ENCODE measurements at regions not wholly inside any gene's neighbourhood (a gene's known extent, or its start where the extent isn't known, plus 50 kb on each side); places are given as distances from the start of the nearest gene placed in this dataset.

DNA sequence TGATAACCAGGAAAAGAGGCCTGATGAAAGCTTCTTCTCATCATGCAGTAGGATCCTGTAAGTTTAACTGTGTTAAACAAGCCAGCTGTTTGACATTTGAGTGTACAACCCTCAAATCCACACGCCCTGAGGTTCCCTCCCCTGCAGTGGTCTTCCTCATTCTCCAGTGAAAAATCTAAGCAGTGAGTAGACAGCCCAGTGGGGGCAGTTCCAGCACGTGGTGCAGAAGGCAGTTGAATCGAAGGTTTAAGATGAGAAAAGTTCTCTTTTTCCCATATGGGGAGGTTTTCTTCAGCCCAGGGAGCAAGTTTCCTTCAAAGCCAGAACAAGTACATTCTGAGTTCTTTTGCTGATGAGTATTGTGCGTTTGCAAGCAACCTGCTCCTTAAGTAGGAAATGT, 174.5 kb downstream of the NR2F2 start:
- Mint-ChIP-seq H3K4me3 (ENCODE audit: unreplicated experiment) (no peak overlapping the region), H3K27ac (ENCODE audit: unreplicated experiment) (no peak overlapping the region), H3K36me3 (ENCODE audit: insufficient read depth, unreplicated experiment) (no peaks in the 10 kb centered on the region), H3K27me3 (ENCODE audit: insufficient read depth, unreplicated experiment) (peaks cover 14% of the 10 kb centered on the region), H3K9me3 (ENCODE audit: unreplicated experiment) (no peaks in the 10 kb centered on the region), H3K4me1 (ENCODE audit: low read depth, unreplicated experiment) (no peaks in the 10 kb centered on the region)
- Histone ChIP-seq H3K4me1 (no peaks in the 10 kb centered on the region), H3K36me3 (ENCODE audit: control insufficient read depth, insufficient read depth, low read length) (no peaks in the 10 kb centered on the region), H3K4me3 (ENCODE audit: low read depth, low read length) (no peak overlapping the region), H3K27me3 (replicated peaks; ENCODE audit: control insufficient read depth, insufficient read depth, low read length) (no peaks in the 10 kb centered on the region), H3K9me3 (no peaks in the 10 kb centered on the region)
- TF ChIP-seq, protein P1, sequence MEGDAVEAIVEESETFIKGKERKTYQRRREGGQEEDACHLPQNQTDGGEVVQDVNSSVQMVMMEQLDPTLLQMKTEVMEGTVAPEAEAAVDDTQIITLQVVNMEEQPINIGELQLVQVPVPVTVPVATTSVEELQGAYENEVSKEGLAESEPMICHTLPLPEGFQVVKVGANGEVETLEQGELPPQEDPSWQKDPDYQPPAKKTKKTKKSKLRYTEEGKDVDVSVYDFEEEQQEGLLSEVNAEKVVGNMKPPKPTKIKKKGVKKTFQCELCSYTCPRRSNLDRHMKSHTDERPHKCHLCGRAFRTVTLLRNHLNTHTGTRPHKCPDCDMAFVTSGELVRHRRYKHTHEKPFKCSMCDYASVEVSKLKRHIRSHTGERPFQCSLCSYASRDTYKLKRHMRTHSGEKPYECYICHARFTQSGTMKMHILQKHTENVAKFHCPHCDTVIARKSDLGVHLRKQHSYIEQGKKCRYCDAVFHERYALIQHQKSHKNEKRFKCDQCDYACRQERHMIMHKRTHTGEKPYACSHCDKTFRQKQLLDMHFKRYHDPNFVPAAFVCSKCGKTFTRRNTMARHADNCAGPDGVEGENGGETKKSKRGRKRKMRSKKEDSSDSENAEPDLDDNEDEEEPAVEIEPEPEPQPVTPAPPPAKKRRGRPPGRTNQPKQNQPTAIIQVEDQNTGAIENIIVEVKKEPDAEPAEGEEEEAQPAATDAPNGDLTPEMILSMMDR (IDR thresholded peaks at IDR 0.05; ENCODE audit: insufficient read depth in 1 of 2, low read depth in 1 of 2, low read length in 1 of 2, severe bottlenecking in 1 of 2, unreplicated experiment in 1 of 2) = no peak
- ChIA-PET CTCF (no interaction called here), POLR2A (no interaction called here)
- no peak for DNase-seq
- intact Hi-C loops (cut with micrococcal nuclease; ENCODE audit: unreplicated experiment) = no loop called here
- BruUV-seq (replicated peaks) = no TSS peak

DNA sequence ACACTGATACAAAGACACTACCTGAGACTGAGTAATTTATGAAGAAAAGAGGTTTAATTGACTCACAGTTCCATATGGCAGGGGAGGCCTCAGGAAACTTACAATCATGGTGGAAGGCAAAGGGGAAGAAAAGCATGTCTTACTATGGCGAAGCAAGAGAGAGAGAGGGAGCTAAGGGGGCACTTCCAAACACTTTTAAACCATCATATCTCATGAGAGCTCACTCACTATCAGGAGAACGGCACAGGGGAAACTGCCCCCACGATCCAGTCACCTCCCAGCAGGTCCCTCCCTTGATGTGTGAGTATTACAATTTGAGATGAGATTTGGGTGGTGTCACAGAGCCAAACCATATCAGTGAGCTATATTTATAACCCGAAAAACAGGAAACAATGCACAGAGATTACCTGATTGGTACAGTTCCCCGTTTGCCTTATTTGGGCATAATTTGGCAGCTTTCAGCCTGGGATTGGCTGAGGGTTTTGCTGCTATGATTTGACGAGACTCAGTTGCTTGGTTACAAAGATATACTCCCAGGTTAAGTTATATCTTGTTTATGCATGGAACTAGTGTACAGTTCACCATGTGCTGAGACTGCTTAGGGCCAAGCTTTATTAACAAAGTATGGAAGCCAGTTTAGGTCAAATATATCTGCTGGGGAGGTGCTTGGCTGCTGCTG, 184.2 kb downstream of the NR2F2 start:
- H3K27me3 Mint-ChIP-seq (ENCODE audit: insufficient read depth, unreplicated experiment) = peaks cover 5% of the 10 kb centered on the region
- POLR2A ChIA-PET = no interaction called here
- no TSS peak for BruUV-seq (replicated peaks)

DNA sequence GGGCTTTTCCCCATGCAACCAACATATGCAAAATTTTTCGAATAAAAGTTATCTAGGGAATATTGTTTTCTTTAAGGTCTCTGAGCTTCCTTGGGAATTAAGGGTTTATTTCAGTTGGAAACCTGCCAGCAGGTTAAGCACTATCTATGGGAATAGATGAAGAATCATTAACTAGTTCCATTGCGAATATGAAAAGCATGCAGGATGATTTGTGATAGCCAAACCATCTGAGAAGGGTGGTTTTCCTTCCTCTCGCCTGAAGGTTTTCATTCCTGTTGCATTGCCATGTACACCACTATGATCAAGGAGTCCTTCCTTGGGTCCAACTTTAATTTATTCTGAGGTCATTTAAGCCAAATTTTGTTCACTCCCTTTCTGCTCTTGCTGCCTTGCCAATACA, 184.9 kb downstream of the NR2F2 start:
- no peaks in the 10 kb centered on the region for H3K27me3 ChIP-seq (replicated peaks; ENCODE audit: control insufficient read depth, insufficient read depth, low read length)
- H3K4me1 Mint-ChIP-seq (ENCODE audit: low read depth, unreplicated experiment) = peaks cover 22% of the 10 kb centered on the region
- TF ChIP-seq, protein P1 (IDR thresholded peaks at IDR 0.05; ENCODE audit: insufficient read depth in 1 of 2, low read depth in 1 of 2, low read length in 1 of 2, severe bottlenecking in 1 of 2, unreplicated experiment in 1 of 2) = no peak
- H3K27me3 Mint-ChIP-seq (ENCODE audit: insufficient read depth, unreplicated experiment) = peaks cover 5% of the 10 kb centered on the region
- intact Hi-C loops (cut with micrococcal nuclease; ENCODE audit: unreplicated experiment) = no loop called here
- H3K4me3 ChIP-seq (ENCODE audit: low read depth, low read length) = no peak overlapping the region
- no TSS peak for BruUV-seq (replicated peaks)
- H3K9me3 ChIP-seq = no peaks in the 10 kb centered on the region
- H3K4me3 Mint-ChIP-seq (ENCODE audit: unreplicated experiment) = no peak overlapping the region
- no peak overlapping the region for H3K27ac Mint-ChIP-seq (ENCODE audit: unreplicated experiment)
- H3K4me1 ChIP-seq = peaks cover 12% of the 10 kb centered on the region
- ChIA-PET POLR2A (no interaction called here), CTCF (no interaction called here)
- H3K36me3 ChIP-seq (ENCODE audit: control insufficient read depth, insufficient read depth, low read length) = no peaks in the 10 kb centered on the region
- no peak for DNase-seq
- peaks cover 20% of the 10 kb centered on the region for H3K9me3 Mint-ChIP-seq (ENCODE audit: unreplicated experiment)
- no peaks in the 10 kb centered on the region for H3K36me3 Mint-ChIP-seq (ENCODE audit: insufficient read depth, unreplicated experiment)

More for the DNA sequence above, 184.2 kb downstream of the NR2F2 start:
- H3K4me1 Mint-ChIP-seq (ENCODE audit: low read depth, unreplicated experiment) = peaks cover 22% of the 10 kb centered on the region
- no peak overlapping the region for H3K4me3 Mint-ChIP-seq (ENCODE audit: unreplicated experiment)
- H3K9me3 ChIP-seq = no peaks in the 10 kb centered on the region
- peaks cover 20% of the 10 kb centered on the region for H3K9me3 Mint-ChIP-seq (ENCODE audit: unreplicated experiment)
- no peaks in the 10 kb centered on the region for H3K36me3 ChIP-seq (ENCODE audit: control insufficient read depth, insufficient read depth, low read length)
- no peak overlapping the region for H3K27ac Mint-ChIP-seq (ENCODE audit: unreplicated experiment)
- intact Hi-C loops (cut with micrococcal nuclease; ENCODE audit: unreplicated experiment) = no loop called here
- CTCF ChIA-PET = no interaction called here
- DNase-seq = no peak
- peaks cover 12% of the 10 kb centered on the region for H3K4me1 ChIP-seq
- H3K27me3 ChIP-seq (replicated peaks; ENCODE audit: control insufficient read depth, insufficient read depth, low read length) = no peaks in the 10 kb centered on the region
- no peak overlapping the region for H3K4me3 ChIP-seq (ENCODE audit: low read depth, low read length)
- TF ChIP-seq, protein P1 (IDR thresholded peaks at IDR 0.05; ENCODE audit: insufficient read depth in 1 of 2, low read depth in 1 of 2, low read length in 1 of 2, severe bottlenecking in 1 of 2, unreplicated experiment in 1 of 2) = no peak
- no peaks in the 10 kb centered on the region for H3K36me3 Mint-ChIP-seq (ENCODE audit: insufficient read depth, unreplicated experiment)
